Sigmoid colon (tissue), 4 donors: ENCODE measurements at regions not wholly inside any gene's neighbourhood (a gene's known extent, or its start where the extent isn't known, plus 50 kb on each side); places are given as distances from the start of the nearest gene placed in this dataset.

Source experiments
- POLR2A ChIP-seq, 2 donors: fragments of 450-650 bp; IDR thresholded peaks; one replicate each; pipeline ENCODE4 v1.6.1; 2016; ENCODE audit warnings: antibody characterized with exemption in 2 of 2, mild to moderate bottlenecking in 2 of 2, moderate library complexity in 2 of 2
- POLR2AphosphoS5 ChIP-seq, 4 donors: sonication (generic); formaldehyde crosslinking; IDR thresholded peaks; one replicate each; pipeline ENCODE4 v1.6.1; 2017; ENCODE audit warnings: antibody characterized with exemption in 4 of 4
- TF ChIP-seq, protein P1 (sequence below), 4 experiments: fragments of 450-650 bp in 3 of 4; fragments of 200-600 bp in 1 of 4; IDR thresholded peaks; one replicate each; pipeline ENCODE4 v1.5.1; 2016 to 2019; ENCODE audit warnings: antibody characterized with exemption in 4 of 4, mild to moderate bottlenecking in 3 of 4, moderate library complexity in 2 of 4

GRCh38 chr3:187889106-187889505 is 143.8 kb upstream of the BCL6 start:
- TF ChIP-seq, protein P1, sequence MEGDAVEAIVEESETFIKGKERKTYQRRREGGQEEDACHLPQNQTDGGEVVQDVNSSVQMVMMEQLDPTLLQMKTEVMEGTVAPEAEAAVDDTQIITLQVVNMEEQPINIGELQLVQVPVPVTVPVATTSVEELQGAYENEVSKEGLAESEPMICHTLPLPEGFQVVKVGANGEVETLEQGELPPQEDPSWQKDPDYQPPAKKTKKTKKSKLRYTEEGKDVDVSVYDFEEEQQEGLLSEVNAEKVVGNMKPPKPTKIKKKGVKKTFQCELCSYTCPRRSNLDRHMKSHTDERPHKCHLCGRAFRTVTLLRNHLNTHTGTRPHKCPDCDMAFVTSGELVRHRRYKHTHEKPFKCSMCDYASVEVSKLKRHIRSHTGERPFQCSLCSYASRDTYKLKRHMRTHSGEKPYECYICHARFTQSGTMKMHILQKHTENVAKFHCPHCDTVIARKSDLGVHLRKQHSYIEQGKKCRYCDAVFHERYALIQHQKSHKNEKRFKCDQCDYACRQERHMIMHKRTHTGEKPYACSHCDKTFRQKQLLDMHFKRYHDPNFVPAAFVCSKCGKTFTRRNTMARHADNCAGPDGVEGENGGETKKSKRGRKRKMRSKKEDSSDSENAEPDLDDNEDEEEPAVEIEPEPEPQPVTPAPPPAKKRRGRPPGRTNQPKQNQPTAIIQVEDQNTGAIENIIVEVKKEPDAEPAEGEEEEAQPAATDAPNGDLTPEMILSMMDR (IDR thresholded peaks at IDR 0.05): no peak
- TF ChIP-seq POLR2A (IDR thresholded peaks at IDR 0.05): no peak
- no peak for TF ChIP-seq POLR2AphosphoS5 (IDR thresholded peaks at IDR 0.05)
